ENCODE measurements at regions not wholly inside any gene's neighbourhood (a gene's known extent, or its start where the extent isn't known, plus 50 kb on each side); places are given as distances from the start of the nearest gene placed in this dataset.

DNA sequence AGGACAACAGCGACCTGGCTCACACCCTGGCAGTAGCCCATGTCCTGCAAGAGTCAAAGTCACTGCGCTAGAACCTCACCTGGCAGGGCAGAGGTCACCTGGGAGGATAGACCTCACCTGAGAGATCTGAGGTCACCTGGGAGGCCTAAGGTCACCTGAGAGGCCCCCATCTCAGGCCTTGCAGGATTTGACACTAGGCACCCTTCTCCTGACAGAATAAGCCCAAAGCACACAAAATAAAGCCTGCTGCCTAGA is 75.2 kb upstream of the SPTLC1 start:
- TF ChIP-seq, protein P1, sequence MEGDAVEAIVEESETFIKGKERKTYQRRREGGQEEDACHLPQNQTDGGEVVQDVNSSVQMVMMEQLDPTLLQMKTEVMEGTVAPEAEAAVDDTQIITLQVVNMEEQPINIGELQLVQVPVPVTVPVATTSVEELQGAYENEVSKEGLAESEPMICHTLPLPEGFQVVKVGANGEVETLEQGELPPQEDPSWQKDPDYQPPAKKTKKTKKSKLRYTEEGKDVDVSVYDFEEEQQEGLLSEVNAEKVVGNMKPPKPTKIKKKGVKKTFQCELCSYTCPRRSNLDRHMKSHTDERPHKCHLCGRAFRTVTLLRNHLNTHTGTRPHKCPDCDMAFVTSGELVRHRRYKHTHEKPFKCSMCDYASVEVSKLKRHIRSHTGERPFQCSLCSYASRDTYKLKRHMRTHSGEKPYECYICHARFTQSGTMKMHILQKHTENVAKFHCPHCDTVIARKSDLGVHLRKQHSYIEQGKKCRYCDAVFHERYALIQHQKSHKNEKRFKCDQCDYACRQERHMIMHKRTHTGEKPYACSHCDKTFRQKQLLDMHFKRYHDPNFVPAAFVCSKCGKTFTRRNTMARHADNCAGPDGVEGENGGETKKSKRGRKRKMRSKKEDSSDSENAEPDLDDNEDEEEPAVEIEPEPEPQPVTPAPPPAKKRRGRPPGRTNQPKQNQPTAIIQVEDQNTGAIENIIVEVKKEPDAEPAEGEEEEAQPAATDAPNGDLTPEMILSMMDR (IDR thresholded peaks at IDR 0.05; ENCODE audit: low read depth, low read length, poor library complexity, severe bottlenecking), result no peak
- TF ChIP-seq EZH2phosphoT487 (IDR thresholded peaks at IDR 0.05; ENCODE audit: borderline replicate concordance, low read length), result no peak

Measured in DOHH2 (cell line).